H1 (cell line): ENCODE measurements at regions not wholly inside any gene's neighbourhood (a gene's known extent, or its start where the extent isn't known, plus 50 kb on each side); places are given as distances from the start of the nearest gene placed in this dataset.

ENCODE experiments used
- CTCF ChIA-PET: fragments of 300-600 bp; sonication (Branson Sonifier 250); formaldehyde crosslinking; loops from one replicate; lab custom pipeline; 2021; ENCODE audit not compliant: partially characterized antibody; lab: Charles Lee
- POLR2A ChIA-PET: fragments of 300-600 bp; sonication (Branson Sonifier 250); formaldehyde crosslinking; loops from one replicate; lab custom pipeline; 2021; ENCODE audit warnings: inconsistent platforms; ENCODE audit not compliant: partially characterized antibody; lab: Charles Lee
- DNase-seq, 2 experiments: peaks; one replicate each; pipeline versions ENCODE4 v3.0.0 to v3.0.0-alpha.2; 2010 to 2022; ENCODE audit warnings: low spot score in 2 of 2, low read depth in 1 of 2, mixed read lengths in 1 of 2
- FAIRE-seq: peaks from 2 replicates; lab custom pipeline; 2011; peaks lifted over from hg19 to GRCh38; lab: Jason Lieb, UNC
- H2AFZ ChIP-seq: 2 replicates; pipeline ENCODE4 v1.8.1; 2012; ENCODE audit warnings: low read length, inconsistent platforms
- H2AK5ac ChIP-seq: 2 replicates; pipeline ENCODE4 v1.6.1; 2013; ENCODE audit warnings: low read depth, low read length
- H2BK120ac ChIP-seq: replicated peaks from 2 replicates; pipeline ENCODE3; 2013; ENCODE audit warnings: low read depth, low read length, inconsistent platforms
- H2BK12ac ChIP-seq: 2 replicates; pipeline ENCODE4 v1.6.1; 2013; ENCODE audit warnings: low read depth, low read length
- H2BK15ac ChIP-seq: 2 replicates; pipeline ENCODE4 v1.6.1; 2013; ENCODE audit warnings: low read length
- H2BK20ac ChIP-seq: 2 replicates; pipeline ENCODE4 v1.6.1; 2013; ENCODE audit warnings: low read length
- H2BK5ac ChIP-seq: 2 replicates; pipeline ENCODE4 v1.6.1; 2013; ENCODE audit warnings: low read depth, low read length
- H3K14ac ChIP-seq: 2 replicates; pipeline ENCODE4 v1.6.1; 2013; ENCODE audit warnings: inconsistent platforms; ENCODE audit not compliant: insufficient read length
- H3K18ac ChIP-seq: 2 replicates; pipeline ENCODE4 v1.6.1; 2013; ENCODE audit warnings: low read length; ENCODE audit errors: extremely low read depth
- H3K23ac ChIP-seq: 2 replicates; pipeline ENCODE4 v1.6.1; 2013; ENCODE audit warnings: inconsistent platforms; ENCODE audit not compliant: insufficient read length
- H3K23me2 ChIP-seq: 2 replicates; pipeline ENCODE4 v1.6.1; 2013; ENCODE audit warnings: low read depth, low read length
- H3K27ac ChIP-seq: 2 replicates; pipeline ENCODE4 v1.6.1; 2011; ENCODE audit warnings: low read depth, low read length, inconsistent platforms
- H3K27me3 ChIP-seq, 4 experiments: replicated peaks in 1 of 4; 1 replicate in 1 of 4; 2 replicates in 3 of 4; pipeline versions ENCODE4 v1.6.1 to v1.8.1; 2011 to 2013; ENCODE audit warnings: low read length in 3 of 4, mild to moderate bottlenecking in 3 of 4, inconsistent platforms in 2 of 4, mixed read lengths in 2 of 4, moderate library complexity in 1 of 4; ENCODE audit not compliant: control insufficient read depth in 3 of 4, insufficient read depth in 3 of 4; ENCODE audit errors: extremely low read depth in 1 of 4
- H3K36me3 ChIP-seq, 4 experiments: 2 replicates each; pipeline versions ENCODE4 v1.6.1 to v1.8.1; 2011 to 2013; ENCODE audit warnings: mild to moderate bottlenecking in 4 of 4, low read length in 3 of 4, moderate library complexity in 2 of 4, control low read depth in 1 of 4, inconsistent platforms in 1 of 4; ENCODE audit not compliant: insufficient read depth in 4 of 4, control insufficient read depth in 2 of 4
- H3K4ac ChIP-seq: replicated peaks from 2 replicates; pipeline ENCODE3; 2013; ENCODE audit warnings: low read length, low read depth, mixed read lengths, inconsistent platforms; ENCODE audit not compliant: insufficient read length
- H3K4me1 ChIP-seq, 4 experiments: replicated peaks in 1 of 4; 1 replicate in 1 of 4; 2 replicates in 3 of 4; pipeline versions ENCODE4 v1.6.1 to v1.8.1; 2011 to 2013; ENCODE audit warnings: low read length in 3 of 4, inconsistent platforms in 2 of 4, mixed read lengths in 1 of 4; ENCODE audit not compliant: insufficient read depth in 4 of 4, control insufficient read depth in 3 of 4
- H3K4me2 ChIP-seq, 2 experiments: 2 replicates each; pipeline versions ENCODE4 v1.6.1 to v1.8.1; 2011 to 2013; ENCODE audit warnings: low read depth in 2 of 2, low read length in 2 of 2, control low read depth in 1 of 2, inconsistent platforms in 1 of 2, mild to moderate bottlenecking in 1 of 2; ENCODE audit not compliant: insufficient read depth in 1 of 2
- H3K4me3 ChIP-seq, 4 experiments: fragments of 200-600, 300-600 bp in 1 of 4; sonication (generic), shearing (Covaris generic), sonication (Bioruptor Twin) in 1 of 4; 2 replicates each; pipeline versions ENCODE4 v1.5.1 to v1.8.1; 2011 to 2016; ENCODE audit warnings: low read length in 4 of 4, low read depth in 3 of 4, control low read depth in 2 of 4, inconsistent platforms in 2 of 4, mild to moderate bottlenecking in 2 of 4, mixed read lengths in 1 of 4, moderate library complexity in 1 of 4; ENCODE audit not compliant: insufficient read depth in 2 of 4; ENCODE audit errors: extremely low read depth in 1 of 4
- H3K56ac ChIP-seq: replicated peaks from 2 replicates; pipeline ENCODE3; 2013; ENCODE audit warnings: low read depth, mild to moderate bottlenecking, mixed read lengths, low read length, inconsistent platforms; ENCODE audit not compliant: insufficient read length
- H3K79me1 ChIP-seq: 2 replicates; pipeline ENCODE4 v1.6.1; 2013; ENCODE audit warnings: low read depth, low read length, control low read depth
- H3K79me2 ChIP-seq, 2 experiments: 2 replicates each; pipeline versions ENCODE4 v1.6.1 to v1.8.1; 2012 to 2013; ENCODE audit warnings: low read length in 2 of 2, mild to moderate bottlenecking in 2 of 2, inconsistent platforms in 1 of 2; ENCODE audit not compliant: insufficient read depth in 2 of 2, control insufficient read depth in 1 of 2
- H3K9ac ChIP-seq, 4 experiments: replicated peaks in 1 of 4; 1 replicate in 1 of 4; 2 replicates in 3 of 4; pipeline versions ENCODE4 v1.6.1 to v1.8.1; 2011 to 2013; ENCODE audit warnings: low read depth in 3 of 4, low read length in 3 of 4, control low read depth in 2 of 4, mild to moderate bottlenecking in 2 of 4, moderate library complexity in 2 of 4, inconsistent platforms in 1 of 4; ENCODE audit errors: extremely low read depth in 1 of 4
- H3K9me3 ChIP-seq, 2 experiments: 2 replicates each; pipeline versions ENCODE4 v1.6.1 to v1.8.1; 2012 to 2013; ENCODE audit warnings: mild to moderate bottlenecking in 2 of 2, moderate library complexity in 2 of 2, control low read depth in 1 of 2, inconsistent platforms in 1 of 2, low read depth in 1 of 2, low read length in 1 of 2, mixed read lengths in 1 of 2; ENCODE audit not compliant: insufficient read depth in 2 of 2
- H4K20me1 ChIP-seq, 2 experiments: replicated peaks in 1 of 2; 2 replicates each; pipeline versions ENCODE3 to v1.8.1; 2011 to 2013; ENCODE audit warnings: inconsistent platforms in 2 of 2, low read length in 2 of 2, mild to moderate bottlenecking in 1 of 2; ENCODE audit not compliant: insufficient read depth in 2 of 2, control insufficient read depth in 1 of 2
- H4K5ac ChIP-seq: 2 replicates; pipeline ENCODE4 v1.6.1; 2013; ENCODE audit warnings: low read length, low read depth, mixed read lengths, inconsistent platforms; ENCODE audit not compliant: insufficient read length
- H4K8ac ChIP-seq: 2 replicates; pipeline ENCODE4 v1.8.0; 2013; ENCODE audit warnings: mild to moderate bottlenecking, moderate library complexity, low read length, inconsistent platforms; ENCODE audit not compliant: insufficient read depth; ENCODE audit errors: extremely low read depth
- H4K91ac ChIP-seq: replicated peaks from 2 replicates; pipeline ENCODE3; 2013; ENCODE audit warnings: low read length, mixed read lengths, inconsistent platforms; ENCODE audit not compliant: insufficient read length
- EZH2 ChIP-seq: fragments of 200-600 bp; sonication (generic); IDR thresholded peaks from 2 replicates; pipeline ENCODE4 v1.7.1; 2012; ENCODE audit warnings: low read depth, mild to moderate bottlenecking, moderate library complexity, low read length, inconsistent platforms; ENCODE audit not compliant: severe bottlenecking
- WGBS, 2 experiments: shearing (Covaris generic) in 1 of 2; methylation state at CpG; one replicate each; pipeline versions ENCODE4 v1.1.6 to v1.1.7; 2013 to 2015; ENCODE audit warnings: low lambda C conversion rate in 2 of 2, mixed read lengths in 2 of 2, inconsistent platforms in 1 of 2, low coverage in 1 of 2, missing lambda C conversion rate in 1 of 2; ENCODE audit not compliant: insufficient replicate concordance in 2 of 2, insufficient coverage in 1 of 2, insufficient read length in 1 of 2; ENCODE audit errors: extremely low coverage in 1 of 2, missing lambda C conversion rate in 1 of 2; 5-methylcytosine and 5-hydroxymethylcytosine counted together

- Histone ChIP-seq H3K4me2 (no peak overlapping the region), H2BK20ac (no peak overlapping the region), H2AK5ac (no peak overlapping the region), H4K8ac (no peak overlapping the region), H3K23ac (no peak overlapping the region), H3K23me2 (no peaks in the 10 kb centered on the region), H3K18ac (no peak overlapping the region), H3K79me1 (no peaks in the 10 kb centered on the region), H2BK5ac (no peak overlapping the region), H2BK120ac (no peak overlapping the region), H3K4me1 (no peaks in the 10 kb centered on the region), H3K27me3 (no peaks in the 10 kb centered on the region), H3K4me3 (no peak overlapping the region), H4K20me1 (no peaks in the 10 kb centered on the region), H3K9ac (no peak overlapping the region), H3K79me2 (no peaks in the 10 kb centered on the region), H4K5ac (no peak overlapping the region), H3K4ac (no peak overlapping the region), H3K56ac (no peak overlapping the region), H3K36me3 (no peaks in the 10 kb centered on the region; a peak in 1 of 8 replicates), H3K9me3 (peaks cover 3 to 6% of the 10 kb centered on the region in 2 experiments; a peak in 3 of 4 replicates), H4K91ac (no peak overlapping the region), H2BK12ac (no peak overlapping the region), H3K27ac (no peak overlapping the region), H2BK15ac (no peak overlapping the region), H3K14ac (no peak overlapping the region), H2AFZ (no peak overlapping the region)
- WGBS, 2 experiments, result 100% methylated on average over 1 of the region's 2 CpGs; no CpG with 5 or more reads in 1 of the 2 experiments
- POLR2A ChIA-PET, result no interaction called here
- DNase-seq (no peak), FAIRE-seq (no peak)
- TF ChIP-seq EZH2, result no peak
- CTCF ChIA-PET, result interaction anchor here (1.6 kb wide), 1 partner anchor 101 kb away, joined by 3 read pairs; no protein-coding TSS in a partner anchor
Measured at GRCh38 chr6:16989382-16989781, 112.5 kb upstream of the STMND1 start.
